IPS-NIHi7 (cell line): ENCODE measurements at regions not wholly inside any gene's neighbourhood (a gene's known extent, or its start where the extent isn't known, plus 50 kb on each side); places are given as distances from the start of the nearest gene placed in this dataset.
A peak's percentile ranks its signal among the peaks of the same experiment; 100 is the strongest.

Source experiments
- DNase-seq: peaks from one replicate; pipeline ENCODE4 v3.0.0; 2012; ENCODE audit warnings: mixed read lengths; ENCODE audit errors: extremely low spot score

- DNase-seq, result no peak
Measured at GRCh38 chr13:103370790-103371189, 304.6 kb upstream of the SLC10A2 start.

GRCh38 chr13:103358255-103358932 lies 292.2 kb upstream of the SLC10A2 start:
- no peak for DNase-seq

GRCh38 chr13:103356226-103356864 lies 290.1 kb upstream of the SLC10A2 start:
- DNase-seq, result no peak

GRCh38 chr13:103354171-103354570 lies 288.0 kb upstream of the SLC10A2 start:
- no peak for DNase-seq

- DNase-seq, result peak; percentile 47
Measured at GRCh38 chr13:103351035-103351828, 285.0 kb upstream of the SLC10A2 start.

- no peak for DNase-seq
Measured at GRCh38 chr13:103350147-103350546, 283.9 kb upstream of the SLC10A2 start.

GRCh38 chr13:103349211-103349980 lies 283.2 kb upstream of the SLC10A2 start:
- no peak for DNase-seq

- DNase-seq, result no peak
Measured at GRCh38 chr13:103335241-103335640, 269.0 kb upstream of the SLC10A2 start.

GRCh38 chr13:103331924-103332323 lies 265.7 kb upstream of the SLC10A2 start:
- no peak for DNase-seq

- DNase-seq, result no peak
Measured at GRCh38 chr13:103328899-103329298, 262.7 kb upstream of the SLC10A2 start.

- DNase-seq, result no peak
Measured at GRCh38 chr13:103326326-103326725, 260.1 kb upstream of the SLC10A2 start.

- DNase-seq, result peak; percentile 14
Measured at GRCh38 chr13:103325672-103326071, 259.5 kb upstream of the SLC10A2 start.

GRCh38 chr13:103324641-103325040 lies 258.4 kb upstream of the SLC10A2 start:
- no peak for DNase-seq

GRCh38 chr13:103315711-103316110 lies 249.5 kb upstream of the SLC10A2 start:
- no peak for DNase-seq

GRCh38 chr13:103312467-103312866 lies 246.2 kb upstream of the SLC10A2 start:
- DNase-seq, result no peak

- DNase-seq, result no peak
Measured at GRCh38 chr13:103308667-103309066, 242.4 kb upstream of the SLC10A2 start.

GRCh38 chr13:103306163-103306562 lies 239.9 kb upstream of the SLC10A2 start:
- DNase-seq, result no peak

- no peak for DNase-seq
Measured at GRCh38 chr13:103303078-103303651, 236.9 kb upstream of the SLC10A2 start.

- no peak for DNase-seq
Measured at GRCh38 chr13:103302676-103303075, 236.5 kb upstream of the SLC10A2 start.

- peak; percentile 66 for DNase-seq
Measured at GRCh38 chr13:103299079-103299478, 232.9 kb upstream of the SLC10A2 start.

GRCh38 chr13:103297083-103297482 lies 230.9 kb upstream of the SLC10A2 start:
- no peak for DNase-seq
